ENCODE measurements at regions not wholly inside any gene's neighbourhood (a gene's known extent, or its start where the extent isn't known, plus 50 kb on each side); places are given as distances from the start of the nearest gene placed in this dataset.

- TF ChIP-seq CTCF (tag by site-specific recombination; IDR thresholded peaks at IDR 0.05) (no peak), ZNF777 (tag by site-specific recombination; IDR thresholded peaks at IDR 0.05; ENCODE audit: borderline replicate concordance) (no peak)
These were observed 892.6 kb downstream of the TBC1D22A start for GRCh38 chr22:47654922-47655491.
